ENCODE measurements at regions not wholly inside any gene's neighbourhood (a gene's known extent, or its start where the extent isn't known, plus 50 kb on each side); places are given as distances from the start of the nearest gene placed in this dataset.
"Not testable (repeated sequence)": the region's sequence is repeated elsewhere in the genome, so short reads cannot be mapped to it uniquely, and the experiment has no call there.

DNA sequence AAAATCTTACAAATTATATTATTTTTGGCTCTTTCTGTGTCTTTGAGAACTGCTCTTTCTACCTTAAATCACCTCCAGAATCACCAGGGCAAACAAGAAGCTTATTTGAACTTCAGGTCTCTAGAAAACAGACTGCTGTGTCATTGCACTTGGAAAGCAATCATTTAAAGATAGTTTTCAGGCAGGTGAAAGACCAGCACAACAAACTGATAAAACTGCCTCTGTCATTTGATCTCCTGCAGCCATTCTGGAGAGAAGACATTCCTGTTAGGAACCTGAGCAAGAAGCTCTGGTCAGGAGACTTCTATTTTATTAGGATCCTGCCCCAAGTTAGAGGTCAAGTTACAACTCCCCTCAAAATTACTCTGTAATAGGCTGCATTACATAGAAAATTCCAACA is 50.7 kb upstream of the AP4E1 start:
- no peak for DNase-seq (ENCODE audit: insufficient read length, low spot score)
- no peak for FAIRE-seq
- TF ChIP-seq POLR2A (IDR thresholded peaks at IDR 0.05; ENCODE audit: low read depth, low read length): no peak
- no peak for TF ChIP-seq TAF1 (IDR thresholded peaks at IDR 0.05; ENCODE audit: low read depth, low read length)
- no peak for TF ChIP-seq SPI1 (IDR thresholded peaks at IDR 0.05; ENCODE audit: low read depth, low read length)
- no peak for TF ChIP-seq PAX5 (IDR thresholded peaks at IDR 0.05; ENCODE audit: insufficient read depth, low read length, severe bottlenecking)
- no peak for TF ChIP-seq POLR2AphosphoS5 (IDR thresholded peaks at IDR 0.05; ENCODE audit: low read depth, low read length)
- TF ChIP-seq POU2F2 (IDR thresholded peaks at IDR 0.05; ENCODE audit: low read depth, low read length): no peak

DNA sequence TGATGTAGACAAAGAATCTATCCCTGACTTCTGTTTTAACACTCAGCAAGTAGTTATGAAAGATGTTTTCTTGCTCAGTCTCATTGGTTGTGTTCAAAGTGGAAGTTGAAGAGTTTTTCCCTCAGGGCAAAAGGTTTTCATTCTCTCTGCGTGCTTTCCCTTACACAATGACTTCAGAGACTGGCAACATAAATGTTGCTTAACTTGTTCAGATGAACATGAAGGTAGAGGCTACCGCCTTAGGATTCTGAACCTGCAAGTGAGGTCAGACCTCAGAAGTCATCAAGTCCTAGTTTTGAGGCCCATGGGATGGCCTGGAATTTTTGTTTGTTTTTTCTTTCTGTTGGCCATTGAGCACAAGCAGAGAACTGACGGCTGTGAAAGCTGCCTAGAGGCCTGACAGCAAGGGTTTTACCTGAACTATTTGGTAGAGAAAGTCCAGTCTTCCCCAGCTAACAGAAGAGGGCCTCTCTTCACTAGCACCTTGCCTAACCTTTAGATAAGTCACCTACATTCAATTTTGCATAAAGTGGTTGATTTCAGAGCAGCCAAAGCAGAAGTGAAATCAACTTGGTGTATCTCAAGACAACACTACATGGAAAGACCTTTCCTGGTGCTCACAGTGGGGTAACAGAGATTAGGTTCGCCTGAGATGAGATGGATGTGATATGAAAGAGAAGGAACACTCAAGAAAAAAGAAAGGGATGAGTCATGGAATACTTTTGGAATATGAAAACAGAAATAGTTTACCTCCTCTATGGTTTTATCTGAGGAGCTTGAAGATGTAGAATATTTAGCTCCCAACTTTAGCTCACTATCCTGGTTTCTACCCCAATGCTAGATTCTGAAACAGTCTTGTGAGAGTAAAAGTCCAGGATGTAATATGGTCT is 53.6 kb upstream of the AP4E1 start:
- FAIRE-seq (peak; percentile 91), DNase-seq (ENCODE audit: insufficient read length, low spot score) (peak; percentile 25)
- TF ChIP-seq POLR2A (IDR thresholded peaks at IDR 0.05; ENCODE audit: low read depth, low read length): no peak
- TF ChIP-seq POU2F2 (IDR thresholded peaks at IDR 0.05; ENCODE audit: low read depth, low read length): peak; percentile 89
- peak; percentile 97 for TF ChIP-seq SPI1 (IDR thresholded peaks at IDR 0.05; ENCODE audit: low read depth, low read length)
- TF ChIP-seq TAF1 (IDR thresholded peaks at IDR 0.05; ENCODE audit: low read depth, low read length): no peak
- no peak for TF ChIP-seq PAX5 (IDR thresholded peaks at IDR 0.05; ENCODE audit: insufficient read depth, low read length, severe bottlenecking)
- no peak for TF ChIP-seq POLR2AphosphoS5 (IDR thresholded peaks at IDR 0.05; ENCODE audit: low read depth, low read length)

GRCh38 chr15:50850003-50850402 is 58.5 kb upstream of the AP4E1 start:
- no peak for TF ChIP-seq TAF1 (IDR thresholded peaks at IDR 0.05; ENCODE audit: low read depth, low read length)
- no peak for TF ChIP-seq PAX5 (IDR thresholded peaks at IDR 0.05; ENCODE audit: insufficient read depth, low read length, severe bottlenecking)
- TF ChIP-seq POLR2A (IDR thresholded peaks at IDR 0.05; ENCODE audit: low read depth, low read length): no peak
- no peak for TF ChIP-seq SPI1 (IDR thresholded peaks at IDR 0.05; ENCODE audit: low read depth, low read length)
- no peak for TF ChIP-seq POLR2AphosphoS5 (IDR thresholded peaks at IDR 0.05; ENCODE audit: low read depth, low read length)
- no peak for TF ChIP-seq POU2F2 (IDR thresholded peaks at IDR 0.05; ENCODE audit: low read depth, low read length)
- FAIRE-seq (no peak), DNase-seq (ENCODE audit: insufficient read length, low spot score) (no peak)

GRCh38 chr15:50848349-50848748 is 60.1 kb upstream of the AP4E1 start:
- no peak for TF ChIP-seq POLR2A (IDR thresholded peaks at IDR 0.05; ENCODE audit: low read depth, low read length)
- no peak for TF ChIP-seq PAX5 (IDR thresholded peaks at IDR 0.05; ENCODE audit: insufficient read depth, low read length, severe bottlenecking)
- no peak for TF ChIP-seq POLR2AphosphoS5 (IDR thresholded peaks at IDR 0.05; ENCODE audit: low read depth, low read length)
- no peak for TF ChIP-seq TAF1 (IDR thresholded peaks at IDR 0.05; ENCODE audit: low read depth, low read length)
- TF ChIP-seq SPI1 (IDR thresholded peaks at IDR 0.05; ENCODE audit: low read depth, low read length): no peak
- TF ChIP-seq POU2F2 (IDR thresholded peaks at IDR 0.05; ENCODE audit: low read depth, low read length): no peak
- DNase-seq (ENCODE audit: insufficient read length, low spot score) (no peak), FAIRE-seq (no peak)

GRCh38 chr15:50845181-50845580 is 63.3 kb upstream of the AP4E1 start:
- FAIRE-seq; DNase-seq (ENCODE audit: insufficient read length, low spot score): not testable (repeated sequence)

DNA sequence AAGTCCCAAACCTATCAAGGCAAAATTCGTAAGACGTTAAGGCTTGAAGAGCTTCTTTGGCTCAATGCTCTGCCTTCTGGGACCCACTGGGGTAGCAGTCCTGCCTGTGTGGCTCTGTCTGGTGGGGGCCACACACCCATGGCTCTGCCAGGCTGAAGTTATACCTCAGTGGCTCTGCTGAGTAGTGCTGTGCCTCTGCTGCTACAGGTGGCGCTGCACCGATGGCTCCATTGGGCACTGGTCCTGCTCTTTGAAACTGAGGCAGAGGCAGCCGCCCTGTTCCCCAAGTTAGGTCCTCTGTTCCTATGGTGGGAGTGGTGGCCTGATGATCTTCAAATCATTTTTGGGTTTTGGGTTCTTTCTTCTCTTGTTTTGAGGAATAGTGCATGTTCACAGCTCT is 68.0 kb upstream of the AP4E1 start:
- TF ChIP-seq POU2F2 (IDR thresholded peaks at IDR 0.05; ENCODE audit: low read depth, low read length) (no peak), PAX5 (IDR thresholded peaks at IDR 0.05; ENCODE audit: insufficient read depth, low read length, severe bottlenecking) (no peak), POLR2AphosphoS5 (IDR thresholded peaks at IDR 0.05; ENCODE audit: low read depth, low read length) (no peak), TAF1 (IDR thresholded peaks at IDR 0.05; ENCODE audit: low read depth, low read length) (no peak), SPI1 (IDR thresholded peaks at IDR 0.05; ENCODE audit: low read depth, low read length) (no peak), POLR2A (IDR thresholded peaks at IDR 0.05; ENCODE audit: low read depth, low read length) (no peak)
- DNase-seq (ENCODE audit: insufficient read length, low spot score) (no peak), FAIRE-seq (no peak)

- no peak for FAIRE-seq
- TF ChIP-seq POLR2AphosphoS5 (IDR thresholded peaks at IDR 0.05; ENCODE audit: low read depth, low read length) (no peak), TAF1 (IDR thresholded peaks at IDR 0.05; ENCODE audit: low read depth, low read length) (no peak), POLR2A (IDR thresholded peaks at IDR 0.05; ENCODE audit: low read depth, low read length) (no peak), POU2F2 (IDR thresholded peaks at IDR 0.05; ENCODE audit: low read depth, low read length) (no peak), PAX5 (IDR thresholded peaks at IDR 0.05; ENCODE audit: insufficient read depth, low read length, severe bottlenecking) (no peak), SPI1 (IDR thresholded peaks at IDR 0.05; ENCODE audit: low read depth, low read length) (no peak)
- no peak for DNase-seq (ENCODE audit: insufficient read length, low spot score)
Measured at GRCh38 chr15:50837256-50837770, 71.2 kb upstream of the AP4E1 start.

GRCh38 chr15:50830477-50831354 is 65.2 kb upstream of the SPPL2A start:
- FAIRE-seq (no peak), DNase-seq (ENCODE audit: insufficient read length, low spot score) (no peak)
- no peak for TF ChIP-seq POU2F2 (IDR thresholded peaks at IDR 0.05; ENCODE audit: low read depth, low read length)
- TF ChIP-seq SPI1 (IDR thresholded peaks at IDR 0.05; ENCODE audit: low read depth, low read length): no peak
- no peak for TF ChIP-seq TAF1 (IDR thresholded peaks at IDR 0.05; ENCODE audit: low read depth, low read length)
- TF ChIP-seq POLR2AphosphoS5 (IDR thresholded peaks at IDR 0.05; ENCODE audit: low read depth, low read length): no peak
- no peak for TF ChIP-seq PAX5 (IDR thresholded peaks at IDR 0.05; ENCODE audit: insufficient read depth, low read length, severe bottlenecking)
- no peak for TF ChIP-seq POLR2A (IDR thresholded peaks at IDR 0.05; ENCODE audit: low read depth, low read length)

DNA sequence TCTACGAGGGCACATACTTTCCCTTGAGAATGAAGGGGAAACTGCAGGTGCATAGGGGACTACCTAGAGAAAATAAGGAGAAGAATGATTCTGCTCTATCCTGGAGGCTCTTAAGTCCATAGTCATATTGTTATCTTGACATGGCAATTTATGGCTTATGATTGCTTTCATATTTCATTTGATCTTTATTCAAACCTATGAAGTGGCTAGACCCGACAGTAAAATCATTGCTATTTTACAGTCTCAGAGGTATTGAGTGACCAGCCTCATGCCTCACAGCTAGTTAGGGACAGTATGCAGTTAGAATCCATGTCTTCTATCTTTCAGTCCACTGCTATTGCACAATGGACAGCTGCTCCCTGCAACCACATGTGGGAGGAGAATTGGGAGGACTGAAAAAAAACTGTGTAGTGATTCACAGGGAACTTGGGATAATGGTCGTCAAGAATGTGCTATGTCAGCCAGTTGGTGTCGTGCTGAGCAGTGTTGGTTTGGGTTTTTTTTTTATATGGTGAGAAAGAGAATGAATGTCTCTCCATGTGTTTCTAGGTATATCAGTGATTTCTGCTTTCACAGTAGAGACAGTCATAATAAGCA is 63.2 kb upstream of the SPPL2A start:
- FAIRE-seq (no peak), DNase-seq (ENCODE audit: insufficient read length, low spot score) (no peak)
- TF ChIP-seq PAX5 (IDR thresholded peaks at IDR 0.05; ENCODE audit: insufficient read depth, low read length, severe bottlenecking): no peak
- no peak for TF ChIP-seq SPI1 (IDR thresholded peaks at IDR 0.05; ENCODE audit: low read depth, low read length)
- TF ChIP-seq TAF1 (IDR thresholded peaks at IDR 0.05; ENCODE audit: low read depth, low read length): no peak
- no peak for TF ChIP-seq POLR2A (IDR thresholded peaks at IDR 0.05; ENCODE audit: low read depth, low read length)
- no peak for TF ChIP-seq POU2F2 (IDR thresholded peaks at IDR 0.05; ENCODE audit: low read depth, low read length)
- TF ChIP-seq POLR2AphosphoS5 (IDR thresholded peaks at IDR 0.05; ENCODE audit: low read depth, low read length): no peak

All from GM12891 (cell line).